ENCODE measurements at regions not wholly inside any gene's neighbourhood (a gene's known extent, or its start where the extent isn't known, plus 50 kb on each side); places are given as distances from the start of the nearest gene placed in this dataset.

- no peak overlapping the region for H3K4me3 ChIP-seq (ENCODE audit: low read depth in 1 of 3, low read length in 3 of 3)
- no peak overlapping the region for H3K27ac ChIP-seq (ENCODE audit: low read depth in 1 of 2, low read length in 2 of 2)
- H3K36me3 ChIP-seq (ENCODE audit: control insufficient read depth in 4 of 4, insufficient read depth in 3 of 4, low read depth in 1 of 4, low read length in 3 of 4) = no peaks in the 10 kb centered on the region
- H3K9me3 ChIP-seq (ENCODE audit: control insufficient read depth in 4 of 4, low read length in 3 of 4) = no peaks in the 10 kb centered on the region
- no peak overlapping the region for H3K9ac ChIP-seq (ENCODE audit: low read depth in 1 of 2, low read length in 2 of 2)
- peaks cover 0 to 9% (median 2%) of the 10 kb centered on the region in 4 donors for H3K4me1 ChIP-seq (ENCODE audit: control insufficient read depth in 4 of 4, insufficient read depth in 4 of 4, low read length in 3 of 4)
- H3K27me3 ChIP-seq (ENCODE audit: control insufficient read depth in 4 of 4, insufficient read depth in 4 of 4, low read length in 3 of 4) = no peaks in the 10 kb centered on the region
- 89% methylated on average over 1 of the region's 1 CpG for WGBS
- TF ChIP-seq CTCF (IDR thresholded peaks at IDR 0.05; ENCODE audit: low read depth, low read length, missing input control) (no peak), RAD21 (IDR thresholded peaks at IDR 0.05) (no peak), YY1 (IDR thresholded peaks at IDR 0.05) (no peak), RXRA (IDR thresholded peaks at IDR 0.05) (no peak), ZBTB33 (IDR thresholded peaks at IDR 0.05) (no peak), GABPA (IDR thresholded peaks at IDR 0.05 in 1 of 2, conservative IDR thresholded peaks at IDR 0.05 in 1 of 2) (no peak), NR2F2 (IDR thresholded peaks at IDR 0.05) (no peak), HNF4A (conservative IDR thresholded peaks at IDR 0.05) (no peak), FOXA1 (IDR thresholded peaks at IDR 0.05) (no peak), EGR1 (IDR thresholded peaks at IDR 0.05; ENCODE audit: low read depth in 2 of 2) (no peak), HNF4G (IDR thresholded peaks at IDR 0.05) (no peak), REST (IDR thresholded peaks at IDR 0.05) (no peak), MAX (IDR thresholded peaks at IDR 0.05) (no peak), FOXA2 (IDR thresholded peaks at IDR 0.05) (no peak), JUND (IDR thresholded peaks at IDR 0.05) (no peak), SP1 (IDR thresholded peaks at IDR 0.05) (no peak), TAF1 (conservative IDR thresholded peaks at IDR 0.05) (no peak)
- TF ChIP-seq, protein P1, sequence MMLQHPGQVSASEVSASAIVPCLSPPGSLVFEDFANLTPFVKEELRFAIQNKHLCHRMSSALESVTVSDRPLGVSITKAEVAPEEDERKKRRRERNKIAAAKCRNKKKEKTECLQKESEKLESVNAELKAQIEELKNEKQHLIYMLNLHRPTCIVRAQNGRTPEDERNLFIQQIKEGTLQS (IDR thresholded peaks at IDR 0.05) = no peak
- DNase-seq (ENCODE audit: low spot score) = no peak
Measured at GRCh38 chr1:87929906-87930305, 601.2 kb downstream of the LMO4 start.
